ENCODE measurements at regions not wholly inside any gene's neighbourhood (a gene's known extent, or its start where the extent isn't known, plus 50 kb on each side); places are given as distances from the start of the nearest gene placed in this dataset.
"Not testable (repeated sequence)": the region's sequence is repeated elsewhere in the genome, so short reads cannot be mapped to it uniquely, and the experiment has no call there.

DNA sequence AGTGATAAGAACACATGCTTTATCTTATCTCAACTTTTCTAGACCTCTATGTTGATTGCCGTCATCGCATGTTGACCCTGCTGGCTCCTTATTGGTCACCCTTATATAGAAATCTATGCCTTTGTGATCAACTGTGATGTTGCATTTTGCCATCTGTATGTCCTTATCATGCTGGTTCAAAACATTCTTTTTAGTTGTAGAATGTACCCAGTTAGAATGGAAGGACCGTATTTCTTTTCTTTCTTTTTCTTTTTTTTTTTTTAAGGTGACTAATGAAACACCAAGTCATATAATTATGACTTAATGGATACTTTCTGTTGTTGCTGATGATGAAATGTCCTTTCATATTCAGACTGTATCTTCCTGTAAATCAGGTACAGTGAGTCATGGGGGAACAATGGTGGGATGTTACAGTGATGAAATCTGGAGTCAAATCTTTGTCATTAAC lies 145.9 kb upstream of the CITED2 start:
- no peak for DNase-seq (ENCODE audit: low read depth in 1 of 2, low spot score in 1 of 2)

GRCh38 chr6:139519571-139520031 lies 145.2 kb upstream of the CITED2 start:
- no peak for DNase-seq (ENCODE audit: low read depth in 1 of 2, low spot score in 1 of 2)

DNA sequence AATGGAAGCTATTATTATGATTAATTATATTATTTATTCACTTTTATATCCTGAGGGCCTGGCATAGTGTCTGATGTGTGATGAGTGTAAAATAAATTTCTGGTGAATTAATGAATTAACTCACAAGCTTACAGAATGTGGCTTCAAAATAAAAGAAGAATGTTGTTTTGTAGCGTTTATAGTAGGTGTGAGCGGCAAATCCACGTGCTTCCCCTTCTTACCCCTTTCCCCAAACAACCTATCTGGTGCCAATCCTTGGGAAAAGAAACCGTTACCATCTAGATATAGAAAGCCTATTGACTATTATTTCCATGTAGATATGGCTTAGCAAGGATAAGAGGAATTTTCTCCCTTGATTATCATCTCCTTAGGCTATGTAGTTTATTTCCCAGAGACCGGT lies 144.6 kb upstream of the CITED2 start:
- DNase-seq (ENCODE audit: low read depth in 1 of 2, low spot score in 1 of 2) = no peak

- DNase-seq (ENCODE audit: low read depth in 1 of 2, low spot score in 1 of 2) = no peak
These were observed 144.2 kb upstream of the CITED2 start for GRCh38 chr6:139518556-139519091.

GRCh38 chr6:139517998-139518555 lies 143.6 kb upstream of the CITED2 start:
- DNase-seq (ENCODE audit: low read depth in 1 of 2, low spot score in 1 of 2) = not testable (repeated sequence)

- no peak for DNase-seq (ENCODE audit: low read depth in 1 of 2, low spot score in 1 of 2)
These were observed 141.1 kb upstream of the CITED2 start for GRCh38 chr6:139515511-139515910.

- DNase-seq (ENCODE audit: low read depth in 1 of 2, low spot score in 1 of 2) = no peak
These were observed 140.4 kb upstream of the CITED2 start for GRCh38 chr6:139514819-139515218.

DNA sequence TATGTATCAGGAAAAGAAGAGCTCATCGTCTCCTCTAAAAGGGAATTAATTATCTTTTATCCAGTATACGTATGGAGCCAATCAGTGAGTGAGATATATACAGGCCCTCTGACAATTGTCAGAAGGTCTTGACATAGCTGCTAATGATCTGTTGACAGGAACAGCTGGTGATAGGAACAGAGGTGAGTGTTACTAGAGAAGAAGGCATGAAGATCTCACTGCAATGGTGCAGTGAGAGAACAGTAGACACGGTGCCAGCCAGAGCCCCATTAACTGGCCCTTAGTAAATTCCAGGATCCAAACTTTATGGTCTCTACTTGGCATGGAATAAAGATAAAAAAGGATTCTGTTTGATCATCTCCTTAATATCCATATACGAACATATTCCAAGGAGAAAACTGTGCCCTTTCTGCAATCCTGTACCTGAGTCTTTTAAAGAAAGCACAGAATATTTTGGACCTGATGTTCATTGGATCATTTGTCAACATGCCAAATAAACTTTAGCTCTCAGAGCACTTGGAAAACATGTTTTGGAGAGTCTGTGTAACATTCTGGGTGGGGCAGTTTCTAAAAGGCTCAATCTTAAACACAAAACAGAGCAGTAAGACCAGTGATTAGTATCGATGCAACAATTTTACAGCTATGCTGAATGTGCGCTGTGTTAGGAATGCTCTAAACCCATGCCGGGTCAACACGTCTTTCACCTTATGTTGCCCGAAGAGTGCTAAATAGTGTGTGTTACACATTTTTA lies 135.8 kb upstream of the CITED2 start:
- DNase-seq (ENCODE audit: low read depth in 1 of 2, low spot score in 1 of 2) = no peak

- no peak for DNase-seq (ENCODE audit: low read depth in 1 of 2, low spot score in 1 of 2)
These were observed 134.7 kb upstream of the CITED2 start for GRCh38 chr6:139509167-139509566.

- DNase-seq (ENCODE audit: low read depth in 1 of 2, low spot score in 1 of 2) = no peak
These were observed 134.1 kb upstream of the CITED2 start for GRCh38 chr6:139508576-139508975.

DNA sequence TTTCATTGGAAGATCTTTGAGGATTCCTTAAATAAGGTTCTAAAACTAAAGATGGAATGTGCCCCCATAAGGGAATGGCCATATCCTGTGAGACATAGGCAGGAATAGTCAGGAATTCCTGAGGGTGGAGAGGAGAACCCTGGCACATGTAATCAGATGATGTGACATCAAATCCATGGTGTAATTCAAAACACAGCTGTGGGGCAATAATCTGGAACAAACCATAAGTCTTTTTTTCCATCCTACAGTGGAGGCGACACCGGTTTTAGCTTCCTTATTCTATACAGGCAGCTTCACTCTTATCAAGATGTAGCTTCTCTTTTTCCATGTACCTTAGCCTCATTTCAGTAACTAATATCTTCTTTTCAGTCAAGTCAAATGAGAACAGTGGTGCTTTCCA lies 133.6 kb upstream of the CITED2 start:
- DNase-seq (ENCODE audit: low read depth in 1 of 2, low spot score in 1 of 2) = no peak

GRCh38 chr6:139500977-139501376 lies 126.5 kb upstream of the CITED2 start:
- no peak for DNase-seq (ENCODE audit: low read depth in 1 of 2, low spot score in 1 of 2)

DNA sequence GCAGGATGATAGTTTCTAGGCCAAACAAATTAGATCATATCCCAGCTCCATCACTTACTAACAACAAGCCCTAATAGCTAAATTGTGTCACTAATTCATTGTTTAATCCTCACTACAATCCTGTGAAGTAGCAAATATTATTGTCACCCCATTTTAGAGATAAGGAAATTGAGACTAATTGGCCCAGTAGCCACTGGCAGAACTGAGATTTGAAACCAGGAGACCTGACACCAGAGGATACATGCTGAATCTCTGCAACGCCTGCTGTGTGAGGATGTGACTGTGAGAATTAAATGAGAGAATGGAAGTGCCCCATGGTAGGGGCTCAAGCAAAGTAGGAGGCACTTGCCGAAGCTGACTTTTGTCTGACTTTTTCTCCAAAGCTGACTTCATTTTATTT lies 124.3 kb upstream of the CITED2 start:
- no peak for DNase-seq (ENCODE audit: low read depth in 1 of 2, low spot score in 1 of 2)

DNA sequence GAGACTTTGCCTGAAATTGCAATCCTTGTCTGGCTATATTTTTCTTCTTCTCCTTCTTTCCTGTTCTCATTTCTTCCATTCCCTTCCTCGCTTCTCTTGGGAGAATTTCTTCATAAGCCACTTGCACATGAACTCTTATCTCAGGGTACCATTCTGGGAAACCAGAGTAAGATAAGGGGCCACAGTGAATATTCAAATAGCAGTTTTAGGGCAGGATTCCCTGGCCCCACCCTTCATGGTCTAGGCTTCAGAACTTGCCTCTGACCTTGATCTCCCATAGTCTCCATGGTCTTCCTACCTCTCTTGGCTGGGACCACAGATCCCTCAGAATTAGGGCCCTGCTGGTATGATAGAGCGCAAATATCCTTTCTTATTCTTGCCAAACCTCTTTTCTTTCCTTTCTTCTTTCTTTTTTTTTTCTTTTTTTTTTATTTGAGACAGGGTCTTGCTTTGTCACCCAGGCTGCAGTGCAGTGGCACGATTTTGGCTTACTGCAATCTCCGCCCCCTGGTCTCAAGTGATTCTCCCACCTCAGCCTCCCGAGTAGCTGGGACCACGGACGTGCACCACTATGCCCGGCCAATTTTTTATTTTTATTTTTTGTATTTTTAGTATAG lies 123.0 kb upstream of the CITED2 start:
- no peak for DNase-seq (ENCODE audit: low read depth in 1 of 2, low spot score in 1 of 2)

- DNase-seq (ENCODE audit: low read depth in 1 of 2, low spot score in 1 of 2) = no peak
These were observed 122.4 kb upstream of the CITED2 start for GRCh38 chr6:139496654-139497344.

DNA sequence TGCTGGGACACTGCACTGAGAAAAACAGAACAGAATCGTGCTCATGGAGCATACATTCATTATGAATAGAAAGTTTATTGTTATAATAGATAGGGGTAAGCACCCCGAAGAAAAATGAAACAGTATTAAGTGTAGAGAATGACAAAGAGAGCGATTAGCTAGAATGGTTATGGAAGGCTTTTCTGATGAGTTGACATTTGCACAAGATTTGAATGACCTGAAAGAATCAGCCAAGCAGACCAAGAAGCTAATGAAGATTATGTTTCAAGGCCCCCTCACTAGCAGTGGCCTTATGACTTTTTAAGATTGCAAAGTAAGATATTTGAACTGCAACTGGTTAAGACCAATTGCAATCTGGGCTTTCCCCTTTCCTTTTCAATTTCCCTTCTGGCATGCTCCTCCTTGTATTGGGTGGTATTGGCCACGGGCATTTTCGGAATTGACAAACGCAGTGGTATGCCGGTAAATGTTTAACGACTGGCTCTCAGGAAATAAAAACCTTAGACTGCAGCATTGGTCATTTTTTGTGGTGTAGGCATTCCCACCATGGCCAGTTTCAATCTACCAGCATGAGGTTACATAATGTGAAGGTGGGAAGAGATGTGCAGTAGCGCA lies 120.0 kb upstream of the CITED2 start:
- no peak for DNase-seq (ENCODE audit: low read depth in 1 of 2, low spot score in 1 of 2)

DNA sequence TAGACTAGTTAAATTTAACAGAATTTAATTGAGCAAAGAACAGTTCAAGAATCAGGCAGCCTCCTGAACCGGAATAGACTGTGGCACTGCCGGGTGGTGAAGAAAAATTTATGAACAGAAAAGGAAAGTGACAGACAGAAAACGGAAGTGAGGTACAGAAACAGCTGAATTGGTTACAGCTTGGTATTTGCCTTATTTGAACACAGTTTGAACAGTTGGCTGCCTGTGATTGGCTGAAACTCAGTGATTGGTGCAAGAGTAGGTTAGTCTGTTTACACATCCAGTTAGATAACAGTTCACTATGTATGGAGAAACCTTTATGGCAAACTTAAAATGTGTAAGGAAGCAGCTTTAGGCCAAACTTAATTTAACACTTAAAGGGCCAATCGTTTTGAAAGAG lies 116.0 kb upstream of the CITED2 start:
- DNase-seq (ENCODE audit: low read depth in 1 of 2, low spot score in 1 of 2) = no peak

GRCh38 chr6:139486476-139486799 lies 112.0 kb upstream of the CITED2 start:
- DNase-seq (ENCODE audit: low read depth in 1 of 2, low spot score in 1 of 2) = no peak

DNA sequence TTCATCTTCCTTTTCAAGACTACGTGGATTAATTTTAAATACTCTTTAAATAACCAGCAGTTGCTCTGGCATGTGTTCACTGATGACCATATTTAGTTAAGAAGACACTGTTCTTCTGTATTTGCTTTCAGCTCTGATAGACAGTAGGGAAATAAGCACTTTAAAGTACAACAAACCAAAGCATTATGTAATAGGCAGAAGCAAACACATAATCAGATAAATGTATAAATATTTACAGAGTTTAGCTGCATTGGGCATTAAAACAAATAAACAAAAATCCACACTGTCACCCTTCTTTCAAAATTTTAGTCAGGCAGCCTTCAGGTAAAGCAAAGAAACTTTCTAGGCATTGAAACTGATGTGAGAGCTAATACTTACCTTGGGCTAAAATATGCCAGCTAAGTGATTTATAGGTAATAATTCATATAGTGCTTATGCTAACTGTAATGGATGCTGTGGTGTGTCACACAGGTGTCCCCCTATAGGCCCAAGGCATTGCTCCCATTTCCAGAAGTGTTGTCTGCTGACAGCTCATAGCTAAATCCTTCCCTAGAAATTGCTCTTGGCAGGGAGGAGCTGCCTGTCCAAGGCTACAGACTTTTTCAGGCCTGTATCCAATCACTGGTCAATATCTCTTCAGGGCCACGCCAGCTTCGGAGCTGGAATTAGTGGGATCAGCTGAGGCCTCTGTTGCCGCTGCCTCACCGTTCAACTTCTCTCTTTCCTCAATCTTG lies 111.5 kb upstream of the CITED2 start:
- DNase-seq (ENCODE audit: low read depth in 1 of 2, low spot score in 1 of 2) = no peak

DNA sequence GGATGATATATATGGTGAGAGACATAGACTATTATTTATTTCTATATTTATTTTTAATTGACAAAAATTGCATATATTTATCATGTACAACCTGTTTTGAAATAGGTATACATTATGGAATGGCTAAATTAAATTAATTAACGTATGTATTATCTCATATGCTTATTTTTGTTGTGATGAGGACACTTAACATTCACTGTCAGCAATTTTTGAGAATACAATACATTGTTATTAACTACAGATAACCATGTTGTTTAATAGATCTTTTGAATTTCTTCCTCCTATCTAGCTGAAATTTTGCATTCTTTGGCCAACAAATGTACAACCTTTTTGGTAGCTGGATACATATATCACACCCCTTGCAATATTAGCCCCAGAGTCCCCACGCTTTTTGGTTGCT lies 110.7 kb upstream of the CITED2 start:
- DNase-seq (ENCODE audit: low read depth in 1 of 2, low spot score in 1 of 2) = no peak

DNA sequence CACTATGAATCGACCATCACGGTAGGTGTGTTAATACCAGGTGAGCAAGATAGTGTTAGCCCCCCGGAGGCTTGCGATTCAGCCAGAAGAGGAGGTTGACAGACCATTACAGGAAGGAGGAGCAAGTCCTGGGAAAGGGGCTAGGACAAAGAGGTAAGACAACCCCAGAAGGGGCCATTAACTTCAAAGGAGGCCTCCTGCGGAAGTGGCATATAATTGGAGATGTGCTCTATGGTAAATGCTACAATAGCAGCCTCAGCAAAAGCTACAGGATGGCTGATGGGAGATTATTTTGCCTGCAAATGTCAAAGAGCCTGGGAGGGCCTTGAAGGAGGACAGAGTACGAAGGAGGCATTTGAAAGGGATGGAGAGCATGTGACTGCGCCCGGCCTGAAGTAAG lies 108.6 kb upstream of the CITED2 start:
- no peak for DNase-seq (ENCODE audit: low read depth in 1 of 2, low spot score in 1 of 2)
